Right lung (tissue), 2 donors: ENCODE measurements at regions not wholly inside any gene's neighbourhood (a gene's known extent, or its start where the extent isn't known, plus 50 kb on each side); places are given as distances from the start of the nearest gene placed in this dataset.

Experiments used
- DNase-seq, 2 donors: peaks; one replicate each; pipeline ENCODE4 v3.0.0-alpha.2; 2013

DNA sequence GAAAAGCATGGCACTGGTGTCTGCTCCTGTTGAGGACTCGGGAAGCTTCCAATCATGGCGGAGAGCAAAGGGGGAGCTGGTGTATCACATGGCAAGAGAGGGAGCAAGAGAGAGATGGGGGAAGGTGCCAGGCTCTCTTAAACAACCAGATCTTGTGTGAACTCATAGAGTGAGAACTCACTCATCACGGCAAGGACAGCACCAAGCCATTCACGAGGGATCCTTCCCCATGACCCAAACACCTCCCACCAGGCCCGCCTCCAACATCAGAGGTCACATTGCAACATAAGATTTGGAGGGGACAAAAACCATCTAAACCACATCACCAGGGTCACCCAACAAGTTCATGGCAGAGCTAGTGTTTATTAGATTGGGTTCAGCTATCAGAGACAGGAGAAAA, 218.7 kb upstream of the BCOR start:
- no peak for DNase-seq

DNA sequence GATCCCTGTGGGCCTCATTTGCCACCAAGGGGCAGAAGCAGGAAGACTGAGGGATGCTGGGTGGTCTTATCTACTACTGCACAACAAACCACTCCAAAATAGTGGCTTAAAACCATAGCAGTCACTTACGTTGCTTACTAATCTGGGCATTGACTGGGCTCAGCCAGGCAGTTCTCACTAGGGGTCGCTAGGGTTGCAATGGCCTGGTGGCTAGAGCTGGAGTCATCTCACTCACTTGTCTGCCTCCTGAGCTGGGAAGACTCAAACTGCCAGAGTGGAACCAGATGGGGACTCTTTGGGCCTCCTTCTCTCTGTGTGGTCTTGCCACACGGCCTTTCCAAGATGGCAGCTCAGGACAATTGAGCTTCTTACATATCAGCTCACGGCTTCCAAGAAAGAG, 216.3 kb upstream of the BCOR start:
- no peak for DNase-seq

DNA sequence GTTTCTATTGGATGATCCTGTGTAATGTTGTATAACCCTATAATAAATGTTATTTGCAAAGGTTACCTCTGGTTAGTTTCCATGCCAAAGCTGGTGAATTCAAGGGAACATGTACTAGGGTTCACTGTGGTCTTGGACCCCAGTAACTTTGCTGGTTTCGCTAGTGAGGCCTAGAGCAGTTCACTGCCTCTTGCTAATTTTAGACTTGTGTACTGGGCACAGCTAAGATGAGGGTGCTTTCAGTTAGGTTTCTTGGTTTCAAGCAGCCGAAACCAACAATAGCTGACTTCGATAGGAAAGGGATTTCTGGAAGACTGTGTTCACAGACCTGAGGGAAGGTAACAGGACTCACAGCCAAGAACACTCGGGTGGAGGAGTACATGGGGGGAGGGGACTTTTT, 215.5 kb upstream of the BCOR start:
- no peak for DNase-seq

DNA sequence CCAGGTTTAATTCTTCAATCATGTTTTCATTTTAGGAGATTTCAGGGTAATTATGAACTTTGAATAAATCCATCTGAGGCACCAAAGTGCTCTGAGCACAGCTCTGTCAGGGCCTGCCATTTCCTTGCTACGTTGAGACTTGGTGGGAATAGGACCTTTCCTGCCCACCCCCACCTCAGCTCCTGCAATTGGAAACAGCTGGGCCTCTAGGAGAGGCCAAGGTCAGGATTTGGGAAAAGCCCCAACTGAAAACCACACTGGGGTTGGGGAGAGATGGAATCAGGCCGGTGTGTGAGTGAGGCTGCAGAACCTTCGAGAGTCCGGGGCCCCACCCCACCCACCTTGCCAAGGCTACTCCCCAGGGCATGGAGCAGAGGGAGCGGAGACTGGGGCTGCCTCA, 212.7 kb upstream of the BCOR start:
- no peak for DNase-seq

DNA sequence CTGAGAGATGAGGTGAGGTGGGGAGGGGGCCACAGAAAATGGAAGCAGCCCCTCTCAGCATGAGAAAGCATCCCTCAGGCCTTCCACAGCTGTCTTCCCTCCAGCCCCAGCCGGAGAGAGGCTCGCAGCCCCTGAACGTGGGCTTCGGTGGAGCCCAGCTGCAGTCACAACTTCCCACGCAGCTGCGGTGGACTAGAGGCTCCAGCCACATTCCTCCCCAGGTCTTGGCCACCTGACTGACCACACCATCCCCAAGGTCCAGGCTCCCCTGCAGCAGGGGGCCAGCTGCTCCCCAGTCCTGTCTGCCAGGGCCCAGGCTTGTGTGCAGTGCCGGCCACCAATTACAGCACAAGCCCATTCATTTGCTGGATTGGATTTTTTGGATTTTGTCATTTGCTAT, 212.3 kb upstream of the BCOR start:
- no peak for DNase-seq

DNA sequence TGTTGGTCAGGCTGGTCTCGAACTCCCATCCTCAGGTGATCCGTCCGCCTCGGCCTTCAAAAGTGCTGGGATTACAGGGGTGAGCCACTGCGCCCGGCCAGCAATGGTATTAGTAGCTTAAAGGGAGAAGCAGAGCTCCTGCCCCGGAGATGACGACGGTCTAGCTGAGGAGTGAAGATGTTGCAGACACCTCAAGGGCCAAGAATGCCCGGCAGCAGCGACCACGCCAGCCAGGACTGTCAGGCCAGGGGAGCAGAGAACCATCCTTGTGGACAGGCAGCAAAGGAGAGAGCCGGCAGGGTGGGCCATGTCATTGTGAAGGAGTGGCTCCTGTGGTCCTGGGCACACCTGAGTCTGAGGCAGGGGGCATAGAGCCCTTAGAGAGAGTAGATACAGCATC, 210.1 kb upstream of the BCOR start:
- no peak for DNase-seq

DNA sequence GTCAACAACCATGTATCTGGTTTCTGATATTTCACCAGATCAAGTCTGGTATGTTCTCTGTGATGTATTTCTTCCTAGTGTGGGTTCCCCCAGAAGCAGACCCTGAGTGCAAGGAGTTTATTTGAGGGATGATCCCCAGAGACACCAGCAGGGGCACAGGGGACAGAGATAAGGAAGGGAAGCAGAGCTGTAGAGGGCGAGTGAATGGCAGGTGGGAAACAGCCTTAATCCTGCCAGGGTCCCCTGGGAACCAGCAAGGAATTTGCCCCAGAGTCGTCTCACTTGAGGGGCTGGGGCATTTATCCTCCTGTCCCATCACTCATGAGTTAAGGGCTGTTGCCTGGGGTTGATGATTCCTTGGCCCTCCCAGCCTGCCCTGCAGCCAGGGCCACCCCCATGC, 206.4 kb upstream of the BCOR start:
- no peak for DNase-seq

DNA sequence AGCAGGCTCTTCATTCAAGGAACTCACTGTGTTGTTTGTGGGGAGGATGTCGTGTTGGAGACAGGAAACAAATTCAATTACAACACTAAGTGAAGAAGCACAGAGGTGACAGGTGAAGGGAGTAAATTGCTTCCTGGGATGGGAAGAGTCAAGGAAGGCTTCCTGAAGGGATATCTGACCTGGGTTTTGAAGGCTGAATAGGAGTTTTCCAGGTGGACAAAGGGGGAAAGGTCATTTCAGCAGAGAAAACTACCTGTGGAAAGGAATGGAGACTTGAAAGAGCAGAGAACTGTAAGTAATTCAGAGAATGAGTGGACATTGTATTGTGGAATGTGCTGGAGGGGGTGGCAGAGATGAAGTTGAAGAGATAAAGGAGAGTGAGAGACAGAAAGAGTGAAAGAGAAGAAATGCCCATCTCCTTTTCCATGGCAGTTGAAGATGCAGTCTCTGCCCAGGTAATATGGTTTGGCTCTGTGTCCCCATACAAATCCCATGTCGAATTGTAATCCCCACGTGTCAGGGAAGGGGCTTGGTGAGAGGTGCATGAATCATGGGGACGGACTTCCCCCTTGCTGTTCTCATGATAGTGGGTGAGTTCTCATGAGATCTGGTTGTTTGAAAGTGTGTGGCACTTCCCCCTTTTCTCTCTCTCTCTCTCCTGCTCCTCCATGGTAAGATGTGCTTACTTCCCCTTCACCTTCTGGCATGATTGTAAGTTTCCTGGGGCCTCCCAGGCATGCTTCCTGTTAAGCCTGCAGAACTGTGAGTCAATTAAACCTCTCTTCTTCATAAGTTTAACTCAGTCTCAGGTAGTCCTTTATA, 205.7 kb upstream of the BCOR start:
- no peak for DNase-seq

DNA sequence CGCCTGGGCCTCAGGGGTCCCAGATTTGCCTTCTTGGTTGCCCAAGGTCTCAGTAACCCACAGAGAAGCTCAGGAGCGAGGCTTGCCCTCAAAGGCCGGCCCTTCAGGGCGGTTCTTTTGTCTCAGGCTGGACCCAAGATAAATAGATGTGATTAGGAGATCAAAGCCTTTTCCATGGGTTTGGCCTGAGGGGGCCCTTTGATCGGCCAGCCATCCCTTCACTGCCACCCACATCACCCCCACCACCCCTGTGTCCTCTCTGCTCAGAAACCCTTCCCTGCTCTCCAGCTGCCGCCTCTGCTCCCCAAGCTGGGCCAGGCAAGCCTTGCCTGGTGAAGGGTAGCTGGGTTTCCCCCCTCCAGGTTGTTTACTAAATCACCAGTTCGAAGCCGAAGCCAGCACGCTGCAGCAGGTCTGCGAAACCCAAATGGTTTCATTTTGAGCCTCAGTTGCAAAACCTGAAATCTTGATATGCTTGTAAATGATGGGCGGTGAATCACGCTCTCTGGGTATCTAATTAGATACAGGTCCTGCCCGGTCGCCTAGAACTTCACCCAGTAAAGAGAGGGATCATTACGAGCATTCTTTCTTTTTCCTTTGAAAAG, 202.6 kb upstream of the BCOR start:
- DNase-seq: no peak

DNA sequence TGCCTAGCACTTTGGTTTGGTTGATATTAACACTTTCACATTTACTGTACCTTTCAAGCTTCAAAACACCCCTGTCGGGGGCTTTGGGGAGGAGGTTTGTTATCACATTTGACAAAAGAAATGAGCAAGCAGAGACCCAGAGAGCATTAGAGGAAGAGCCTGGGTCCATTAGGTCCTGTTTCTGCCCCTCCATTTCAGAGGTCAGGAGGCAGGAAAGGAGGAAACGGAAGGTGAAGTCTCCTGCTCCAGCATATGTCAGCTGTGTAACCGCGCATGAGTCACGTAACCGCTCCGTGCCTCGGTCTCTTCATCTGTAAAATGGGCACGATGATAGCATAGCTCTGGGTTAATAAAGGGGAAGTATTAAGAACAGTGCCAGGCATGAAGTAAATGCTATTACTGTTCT, 201.9 kb upstream of the BCOR start:
- no peak for DNase-seq

DNA sequence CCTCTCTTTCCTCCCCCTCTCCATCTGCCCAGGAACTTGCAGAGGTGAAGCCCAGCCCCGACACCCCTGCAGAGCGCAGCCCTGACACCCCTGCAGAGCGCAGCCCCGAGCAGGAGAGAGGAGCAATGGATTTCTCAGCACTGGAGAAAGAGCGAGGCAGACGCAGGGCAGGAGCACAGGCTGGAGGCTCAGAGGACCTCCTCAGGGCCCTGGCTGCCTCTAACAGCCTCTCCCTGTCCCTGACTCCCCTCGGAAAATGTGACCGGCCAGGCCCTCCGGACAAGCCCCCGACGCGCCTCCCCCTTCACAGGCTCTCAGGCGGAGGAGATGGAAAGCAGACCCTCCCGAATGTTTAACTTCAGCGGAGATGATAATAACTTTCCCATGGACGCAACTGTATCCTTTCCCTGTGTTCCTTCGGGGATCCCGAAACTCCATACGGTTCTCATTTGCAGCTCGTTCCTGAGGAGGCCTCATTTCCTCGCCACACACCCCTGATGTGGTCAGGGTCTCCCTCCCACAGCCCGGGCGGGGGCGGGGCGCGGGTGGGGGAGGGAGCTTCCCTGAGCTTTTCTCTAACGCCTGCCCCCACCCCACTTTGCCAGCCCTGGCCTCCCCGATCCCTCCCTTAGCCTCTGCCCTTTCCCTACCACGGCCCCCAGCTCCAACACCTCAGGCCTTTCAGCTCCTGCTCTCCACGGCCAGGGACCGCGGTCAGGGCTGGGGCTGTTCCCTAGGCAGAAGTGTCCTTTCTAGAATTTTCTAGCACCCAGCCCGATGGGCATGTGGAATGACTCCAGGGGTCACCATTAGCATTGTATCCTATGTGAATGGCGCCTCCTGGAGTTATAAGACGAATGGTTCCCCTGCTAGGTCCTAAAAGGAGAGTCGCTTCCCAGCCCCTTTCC, 201.1 kb upstream of the BCOR start:
- DNase-seq: no peak

DNA sequence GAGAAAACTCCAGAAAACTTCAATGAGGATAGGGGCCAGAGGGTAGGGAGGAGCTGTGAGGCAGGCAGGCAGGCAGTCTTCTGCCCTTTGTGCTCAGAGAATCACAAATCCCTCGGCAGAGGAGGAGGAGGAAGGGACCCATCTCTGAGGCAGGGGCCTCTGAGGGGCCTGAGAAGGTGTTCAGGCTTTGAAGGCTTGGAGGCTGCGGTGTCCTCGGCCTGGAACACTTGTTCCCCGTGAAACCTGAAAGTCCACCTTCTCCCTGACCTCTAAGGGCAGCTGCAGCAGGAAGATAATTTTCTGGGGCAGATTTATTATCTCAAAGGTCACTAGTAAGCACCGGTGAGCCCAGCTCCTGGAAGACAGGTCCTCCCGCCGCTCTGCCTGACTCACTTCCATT, 200.3 kb upstream of the BCOR start:
- DNase-seq: no peak

DNA sequence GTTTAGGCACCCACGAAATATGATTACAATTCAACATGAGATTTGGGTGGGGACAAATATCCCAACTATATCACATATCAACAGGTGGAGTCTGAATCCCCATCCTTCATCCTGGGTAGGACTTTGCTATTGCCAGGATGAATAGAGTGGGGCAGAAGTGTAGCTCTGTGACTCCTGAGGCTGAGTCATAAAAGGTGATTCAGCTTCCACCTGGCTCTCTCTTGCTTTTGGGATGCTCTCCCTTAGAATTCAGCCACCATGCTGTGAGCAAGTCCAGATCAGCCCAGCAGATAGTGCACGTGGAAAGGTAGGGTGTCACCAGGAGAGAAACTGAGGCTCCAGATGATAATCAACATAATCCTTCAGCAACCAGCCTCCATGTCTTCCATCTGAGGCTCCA, 193.8 kb upstream of the BCOR start:
- DNase-seq: no peak

DNA sequence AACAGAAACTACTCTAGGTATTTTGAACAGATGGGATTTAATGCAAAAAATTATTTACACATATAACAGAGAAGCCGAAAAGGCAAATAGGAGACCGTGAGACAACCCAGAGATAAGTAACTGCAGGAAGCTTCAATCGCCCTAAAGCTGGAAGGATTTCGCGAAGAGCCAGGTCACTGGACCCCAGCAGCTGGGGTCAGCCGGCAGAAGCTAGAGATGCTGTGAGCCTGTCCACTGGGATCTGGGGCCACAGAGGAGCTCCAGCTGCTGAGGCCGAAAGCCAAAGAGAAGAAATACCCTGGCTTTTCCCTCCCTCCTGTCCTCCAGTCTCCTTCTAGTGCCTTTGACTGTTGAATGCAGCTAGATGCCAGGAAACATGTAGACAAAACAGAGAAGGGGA, 192.8 kb upstream of the BCOR start:
- no peak for DNase-seq

DNA sequence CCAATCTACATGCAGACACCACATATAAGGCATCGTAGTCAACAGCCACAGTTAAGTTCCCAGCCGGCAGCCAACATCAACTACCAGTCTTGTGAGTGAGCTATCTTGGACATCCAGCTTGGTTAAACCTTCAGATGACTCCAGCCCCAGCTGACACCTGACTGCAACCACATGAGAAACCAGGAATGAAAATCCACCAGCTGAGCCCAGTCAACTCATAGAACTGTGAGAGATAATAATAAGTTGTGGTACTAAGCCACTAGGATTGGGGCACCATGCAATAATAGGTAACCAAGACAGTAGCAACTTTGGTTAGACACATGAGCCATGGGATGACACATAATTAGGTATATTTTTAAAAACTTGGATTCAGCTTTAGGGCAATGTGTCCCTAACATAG, 188.1 kb upstream of the BCOR start:
- no peak for DNase-seq

DNA sequence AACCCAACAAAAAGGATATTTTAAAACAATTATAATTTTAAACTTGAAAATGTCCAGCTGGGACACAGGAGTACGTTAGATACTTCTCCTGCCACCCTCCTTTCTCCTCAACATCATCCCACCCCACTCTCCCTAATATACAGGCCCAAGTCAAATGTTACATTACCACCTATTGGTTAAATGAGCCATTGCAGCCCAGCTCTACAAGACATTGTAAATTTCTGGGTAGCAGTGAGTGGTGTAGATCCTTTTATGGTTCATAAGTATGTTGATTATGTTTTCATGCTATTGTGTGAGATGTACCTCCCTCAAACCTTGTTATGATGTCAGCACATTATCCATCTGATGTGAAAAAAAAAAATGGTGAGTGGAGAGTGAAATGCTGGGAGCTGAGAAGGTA, 187.1 kb upstream of the BCOR start:
- DNase-seq: no peak

DNA sequence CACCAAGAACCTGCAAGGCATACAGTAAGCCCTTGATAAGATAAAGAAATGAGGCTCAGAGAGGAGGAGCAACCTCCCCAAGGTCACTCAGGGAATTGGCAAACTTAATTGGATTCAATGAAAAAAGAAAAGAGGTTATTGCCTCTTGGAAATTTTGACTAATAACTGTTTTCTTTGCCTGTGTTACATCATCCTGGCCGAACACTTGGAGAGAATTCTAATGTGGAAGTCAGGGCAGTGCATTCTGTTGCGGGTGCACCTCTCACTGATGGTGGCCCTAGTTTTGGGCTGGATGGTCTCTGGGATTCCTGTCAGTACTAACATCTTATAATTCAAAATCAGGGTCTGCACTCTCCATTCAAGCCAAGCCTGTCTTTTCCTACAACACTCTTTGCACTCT, 186.2 kb upstream of the BCOR start:
- DNase-seq: no peak

DNA sequence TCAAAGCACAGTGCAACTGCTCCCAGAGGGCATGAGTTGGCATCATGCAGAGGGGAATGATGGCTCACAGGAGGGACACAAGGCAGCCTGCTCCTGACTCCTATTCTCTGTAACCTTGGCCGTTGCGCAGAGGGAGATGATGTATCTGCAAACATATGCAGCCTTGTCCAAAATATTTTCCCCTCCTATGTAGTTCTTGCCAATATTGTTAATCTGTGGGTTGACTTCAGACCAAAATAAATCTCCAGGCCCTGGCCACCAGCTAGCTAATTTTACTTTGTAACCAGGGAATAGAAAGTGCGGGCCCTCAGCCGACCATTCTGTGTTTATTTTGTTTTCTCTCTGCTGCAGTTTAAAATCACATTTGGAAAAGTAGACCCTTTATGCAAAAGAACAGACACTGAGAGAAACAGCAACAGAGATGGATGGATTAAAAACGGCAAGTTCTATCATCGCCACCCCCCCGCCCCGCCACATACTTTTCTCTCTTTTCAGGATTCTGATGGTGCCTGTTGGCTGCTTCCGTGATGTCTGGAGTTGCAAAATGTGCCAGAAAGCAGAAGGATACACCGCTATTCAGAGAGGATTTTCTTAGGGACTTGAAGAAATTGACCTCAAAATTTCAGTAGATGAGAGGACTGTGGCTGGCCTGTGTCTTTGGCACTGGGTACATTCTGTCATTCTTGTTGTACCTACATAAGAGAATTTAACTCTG, 185.3 kb upstream of the BCOR start:
- DNase-seq: no peak

DNA sequence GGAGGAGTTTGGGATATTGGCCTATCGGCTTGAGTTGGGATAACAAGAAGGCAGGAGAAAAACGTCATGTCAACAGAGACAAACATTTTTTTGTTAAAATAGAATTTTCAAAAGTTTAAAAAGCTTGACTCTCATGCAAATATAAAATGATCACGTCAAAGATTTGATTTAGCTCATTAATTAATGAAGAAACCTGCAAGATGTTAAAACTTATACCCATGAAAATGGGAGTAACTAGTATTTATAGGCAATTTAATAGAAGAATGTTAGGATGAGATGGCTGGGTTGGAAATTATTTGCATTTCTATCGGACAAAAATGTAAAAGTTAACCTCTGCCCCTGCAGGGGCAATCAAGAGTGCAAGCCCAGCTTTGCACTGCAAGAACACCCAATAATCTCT, 184.6 kb upstream of the BCOR start:
- DNase-seq: no peak

DNA sequence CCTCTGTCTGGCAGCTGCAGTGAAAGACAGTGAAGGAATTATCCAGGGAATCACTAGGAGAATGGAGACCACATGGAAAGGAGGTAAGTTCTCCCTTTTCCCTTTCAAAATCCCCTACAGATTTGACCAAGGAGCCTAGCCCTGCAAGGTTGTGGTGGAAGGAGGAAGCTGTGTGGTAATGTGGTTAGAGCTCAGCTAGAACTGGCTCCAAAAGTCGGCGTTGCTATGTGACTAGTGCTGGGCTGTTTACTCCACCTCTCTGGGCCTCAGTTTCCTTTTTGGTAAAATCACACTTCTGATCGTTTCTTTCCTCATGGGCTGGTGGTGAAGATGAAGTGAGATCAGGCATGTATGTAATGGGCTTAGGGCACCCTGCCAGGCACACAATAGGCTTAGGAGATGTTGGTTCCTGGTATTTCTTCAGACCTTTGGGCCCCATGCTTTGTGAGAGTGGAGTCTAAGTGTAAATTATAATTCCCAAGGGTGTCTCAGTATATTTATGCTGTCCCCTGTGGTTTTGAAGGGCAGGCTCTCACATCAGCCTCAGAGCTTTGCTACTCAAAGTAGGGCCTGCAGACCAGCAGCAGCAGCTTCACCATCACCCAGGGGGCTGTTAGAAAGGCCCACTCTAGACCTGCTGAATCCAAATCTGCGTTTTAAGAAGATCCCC, 183.7 kb upstream of the BCOR start:
- DNase-seq: no peak

DNA sequence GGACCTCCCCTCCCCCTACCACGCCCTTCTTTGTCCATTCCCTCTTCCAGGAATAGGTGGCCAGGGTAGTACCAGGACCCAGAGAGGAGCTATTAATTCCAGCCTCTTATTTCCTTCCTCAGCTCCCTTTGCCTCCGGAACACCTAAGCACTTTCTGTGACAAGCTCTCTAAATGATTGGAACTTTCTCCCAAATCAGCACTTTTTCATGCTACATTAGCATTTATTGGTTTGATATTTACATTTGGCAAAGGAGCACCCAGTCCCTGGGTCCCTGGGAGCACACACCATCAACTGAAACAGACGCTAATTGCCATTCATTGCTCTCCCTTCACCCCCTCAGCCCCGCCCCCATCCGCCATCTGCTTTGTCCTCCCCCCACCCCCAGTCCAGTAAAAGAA, 182.0 kb upstream of the BCOR start:
- DNase-seq: no peak

DNA sequence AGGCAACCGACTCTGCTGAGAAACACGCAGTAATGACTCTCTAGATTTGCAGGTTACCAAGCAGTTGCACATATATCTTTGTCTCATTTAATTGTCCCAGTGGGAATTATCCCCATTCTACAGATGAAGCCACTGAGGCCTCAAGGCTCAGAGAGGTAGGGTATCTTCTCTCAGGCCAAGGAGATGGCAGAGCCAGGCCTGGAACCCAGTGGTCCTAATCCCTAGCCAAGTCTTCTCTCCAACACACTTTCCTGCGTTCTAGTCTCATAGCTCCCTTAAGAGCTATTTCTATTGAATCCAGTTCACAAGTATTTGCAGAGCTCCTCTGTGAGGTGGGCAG, 181.3 kb upstream of the BCOR start:
- DNase-seq: no peak
